Psoas muscle (tissue), 7 donors: ENCODE measurements at regions not wholly inside any gene's neighbourhood (a gene's known extent, or its start where the extent isn't known, plus 50 kb on each side); places are given as distances from the start of the nearest gene placed in this dataset.
A peak's percentile ranks its signal among the peaks of the same experiment; 100 is the strongest.

Source experiments
- ATAC-seq, 4 donors: fragments of 200-7000 bp; cut with Tn5 transposase; one replicate each; pipeline ENCODE4 v1.9.1; 2020; ENCODE audit warnings: moderate library complexity in 3 of 4, mild to moderate bottlenecking in 2 of 4
- DNase-seq, 2 donors: peaks; one replicate each; pipeline ENCODE4 v3.0.0-alpha.2; 2020
- H3K27ac ChIP-seq: fragments of 200-600 bp; one replicate; pipeline ENCODE4 v1.8.0; 2022
- H3K27me3 ChIP-seq, 3 donors: fragments of 200-600 bp in 1 of 3; one replicate each; pipeline versions ENCODE4 v1.6.1 to v1.8.0; 2013 to 2022; ENCODE audit warnings: low read length in 2 of 3, mild to moderate bottlenecking in 2 of 3, moderate library complexity in 1 of 3; ENCODE audit not compliant: insufficient read depth in 3 of 3
- H3K36me3 ChIP-seq, 2 donors: fragments of 200-600 bp in 1 of 2; one replicate each; pipeline versions ENCODE4 v1.6.1 to v1.8.0; 2013 to 2022; ENCODE audit warnings: low read depth in 1 of 2, mild to moderate bottlenecking in 1 of 2, moderate library complexity in 1 of 2; ENCODE audit not compliant: insufficient read depth in 1 of 2
- H3K4me1 ChIP-seq: fragments of 200-600 bp; one replicate; pipeline ENCODE4 v1.8.0; 2022
- H3K4me3 ChIP-seq: fragments of 200-600 bp; one replicate; pipeline ENCODE4 v1.8.0; 2022; ENCODE audit warnings: mild to moderate bottlenecking
- H3K9me3 ChIP-seq: fragments of 200-600 bp; one replicate; pipeline ENCODE4 v1.8.0; 2022
- CTCF ChIP-seq: fragments of 200-600 bp; IDR thresholded peaks from one replicate; pipeline ENCODE4 v1.8.0; 2022; ENCODE audit warnings: antibody characterized with exemption
- WGBS, 3 donors: extraction: QIAGEN DNeasy Blood & Tissue Kit; methylation state at CpG; one replicate each; pipeline versions ENCODE4 v1.1.6 to v1.1.7; 2013; 5-methylcytosine and 5-hydroxymethylcytosine counted together
- intact Hi-C, 2 donors: fragments of 100-400 bp; cut with DNase I; formaldehyde crosslinking; loops; one replicate each; pipeline versions ENCODE4 v1.11.0 to v1.14.2; 2022
- donor health status: healthy with polysubstance abuse.
- donor health status: DM: no; HTN: no; CAD: no; lungs with moderate emphysema.
- donor health status: Bipolar disorder and iron deficiency.
- donor health status: healthy.
- donor health status: DM: yes; HTN: yes; CAD: no.
- donor health status: DM: no; HTN: no; CAD: no.
- donor health status: DM: yes; HTN: yes; CAD: no.

DNA sequence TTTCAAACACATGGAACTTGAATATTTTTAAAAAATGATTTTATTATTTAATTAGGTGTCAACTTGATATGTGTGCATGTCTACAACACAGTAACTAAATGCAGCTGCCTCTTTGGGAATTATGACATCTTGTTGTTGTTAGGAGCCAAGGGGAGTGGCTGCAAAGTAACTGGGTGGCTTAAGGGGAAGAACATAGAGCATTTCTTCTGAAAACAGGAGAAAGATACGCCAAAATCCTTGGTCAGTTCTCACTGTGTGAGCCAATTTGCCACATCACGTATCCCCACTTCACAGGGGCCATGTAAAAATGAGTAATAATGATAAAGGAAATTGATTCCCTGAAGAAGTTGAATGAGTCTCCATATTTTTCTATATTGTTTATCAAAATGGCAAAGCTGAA lies 309.8 kb upstream of the COL3A1 start:
- no peak overlapping the region for H3K27ac ChIP-seq

DNA sequence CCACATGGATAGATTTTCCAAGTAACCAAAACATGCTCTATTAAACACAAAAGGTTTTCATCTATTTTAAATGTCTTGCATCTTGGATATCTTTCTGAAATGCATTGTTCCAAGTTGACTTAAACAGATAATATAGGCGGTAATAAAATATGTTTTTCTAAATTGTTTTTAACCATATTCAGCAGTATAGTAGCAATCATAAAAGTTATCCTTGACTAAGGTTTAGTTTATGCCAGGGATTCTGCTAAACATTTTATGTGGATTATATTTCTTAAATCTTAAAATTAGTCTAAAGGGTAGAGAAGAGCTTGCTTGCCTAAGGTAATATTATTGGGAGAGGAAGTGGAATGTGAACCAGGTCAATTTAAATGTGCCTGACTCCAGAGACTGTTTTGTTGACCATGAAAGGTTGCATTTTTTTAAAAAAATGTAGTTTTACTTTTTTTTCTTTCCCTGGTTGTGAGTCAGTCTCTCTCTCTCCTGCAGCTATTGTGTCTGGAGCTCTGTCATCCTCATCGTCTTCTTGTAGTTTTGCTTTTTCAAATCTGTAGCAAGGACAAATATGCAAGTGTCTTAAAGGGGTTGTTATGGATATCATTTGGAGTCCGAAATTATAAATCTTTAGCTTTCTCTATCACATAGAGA lies 309.1 kb upstream of the COL3A1 start:
- Histone ChIP-seq H3K9me3 (no peaks in the 10 kb centered on the region), H3K27me3 (no peaks in the 10 kb centered on the region), H3K4me3 (no peak overlapping the region), H3K27ac (no peak overlapping the region), H3K4me1 (no peaks in the 10 kb centered on the region), H3K36me3 (no peaks in the 10 kb centered on the region)
- no peak for TF ChIP-seq CTCF
- DNase-seq (no peak), ATAC-seq (no peak)
- intact Hi-C loops, result no loop called here
- 57 to 75% (median 61%) methylated on average over 3 of the region's 3 CpGs for WGBS, 3 donors

More for the DNA sequence above, 309.8 kb upstream of the COL3A1 start:
- no peak for DNase-seq
- no peaks in the 10 kb centered on the region for H3K4me1 ChIP-seq
- no peak overlapping the region for H3K4me3 ChIP-seq
- H3K36me3 ChIP-seq, result no peaks in the 10 kb centered on the region
- no peaks in the 10 kb centered on the region for H3K27me3 ChIP-seq
- TF ChIP-seq CTCF, result no peak
- intact Hi-C loops, result no loop called here
- no peaks in the 10 kb centered on the region for H3K9me3 ChIP-seq
- ATAC-seq, result peak in 2 of 4 donors; percentile 34 to 58
- 30 to 49% (median 33%) methylated on average over 2 of the region's 2 CpGs for WGBS, 3 donors

DNA sequence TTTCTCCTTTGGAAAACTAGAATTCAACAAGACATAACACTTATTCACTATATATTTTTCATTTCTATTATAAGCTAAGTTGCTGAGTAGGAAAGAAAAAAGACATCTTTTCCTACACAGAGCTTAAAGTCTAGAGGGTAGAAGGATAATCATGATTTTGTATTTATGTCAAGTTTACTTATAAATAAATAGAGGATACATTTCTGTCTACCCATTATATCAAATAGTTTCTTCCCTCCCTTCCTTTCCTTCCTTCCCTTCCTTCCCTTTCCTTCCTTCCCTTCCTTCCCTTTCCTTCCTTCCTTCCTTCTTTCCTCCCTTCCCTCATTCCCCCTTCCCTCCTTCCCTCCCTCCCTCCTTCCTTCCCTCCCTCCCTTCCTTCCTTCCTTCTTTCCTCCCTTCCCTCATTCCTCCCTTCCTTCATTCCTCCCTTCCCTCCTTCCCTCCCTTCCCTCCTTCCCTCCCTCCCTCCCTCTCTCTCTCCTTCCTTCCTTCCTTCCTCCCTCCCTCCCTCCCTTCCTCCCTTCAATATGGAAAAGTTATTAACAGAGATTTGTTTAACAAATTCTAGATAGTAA lies 308.4 kb upstream of the COL3A1 start:
- no peaks in the 10 kb centered on the region for H3K27me3 ChIP-seq
- H3K27ac ChIP-seq, result no peak overlapping the region
- TF ChIP-seq CTCF, result no peak
- no peak overlapping the region for H3K4me3 ChIP-seq
- ATAC-seq, result no peak
- no peaks in the 10 kb centered on the region for H3K9me3 ChIP-seq
- DNase-seq, result no peak
- no peaks in the 10 kb centered on the region for H3K36me3 ChIP-seq
- intact Hi-C loops, result no loop called here
- H3K4me1 ChIP-seq, result no peaks in the 10 kb centered on the region

GRCh38 chr2:188666503-188666902 lies 307.7 kb upstream of the COL3A1 start:
- no peak overlapping the region for H3K27ac ChIP-seq
- no peaks in the 10 kb centered on the region for H3K4me1 ChIP-seq
- no peaks in the 10 kb centered on the region for H3K9me3 ChIP-seq
- no peak for DNase-seq
- no peak for ATAC-seq
- H3K4me3 ChIP-seq, result no peak overlapping the region
- intact Hi-C loops, result no loop called here
- TF ChIP-seq CTCF, result no peak
- H3K27me3 ChIP-seq, result no peaks in the 10 kb centered on the region
- H3K36me3 ChIP-seq, result no peaks in the 10 kb centered on the region
